NCI-H524 (cell line): ENCODE measurements at regions not wholly inside any gene's neighbourhood (a gene's known extent, or its start where the extent isn't known, plus 50 kb on each side); places are given as distances from the start of the nearest gene placed in this dataset.
"Not testable (repeated sequence)": the region's sequence is repeated elsewhere in the genome, so short reads cannot be mapped to it uniquely, and the experiment has no call there.

Source experiments
- DNase-seq, 2 experiments: peaks; one replicate each; lab custom pipeline; 2025; lab: John Stamatoyannopoulos, UW

DNA sequence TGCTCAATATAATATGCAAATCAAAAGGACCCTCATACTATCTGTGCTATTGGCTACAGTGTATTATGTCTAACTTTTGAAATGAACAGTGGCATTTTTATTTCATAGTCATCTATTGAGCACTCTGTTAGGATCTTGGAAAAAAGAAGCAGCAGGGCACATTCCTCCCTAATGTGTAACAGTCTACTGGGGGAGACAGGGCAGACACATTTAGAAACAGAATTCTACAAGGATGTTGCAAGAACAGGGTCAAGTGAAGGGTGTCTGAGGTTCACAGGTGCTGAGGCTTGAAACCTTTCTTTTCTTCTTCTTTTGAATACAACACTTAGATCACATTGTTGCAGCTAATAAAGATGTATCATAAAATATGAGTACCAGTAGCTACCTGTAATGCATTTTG lies 129.7 kb upstream of the SLC4A4 start:
- DNase-seq, result no peak

- no peak for DNase-seq
Observed at GRCh38 chr4:71210823-71211222, 128.0 kb upstream of the SLC4A4 start.

GRCh38 chr4:71211748-71212147 lies 127.1 kb upstream of the SLC4A4 start:
- DNase-seq, result no peak

GRCh38 chr4:71212216-71212615 lies 126.6 kb upstream of the SLC4A4 start:
- no peak for DNase-seq

GRCh38 chr4:71214578-71214977 lies 124.2 kb upstream of the SLC4A4 start:
- no peak for DNase-seq

DNA sequence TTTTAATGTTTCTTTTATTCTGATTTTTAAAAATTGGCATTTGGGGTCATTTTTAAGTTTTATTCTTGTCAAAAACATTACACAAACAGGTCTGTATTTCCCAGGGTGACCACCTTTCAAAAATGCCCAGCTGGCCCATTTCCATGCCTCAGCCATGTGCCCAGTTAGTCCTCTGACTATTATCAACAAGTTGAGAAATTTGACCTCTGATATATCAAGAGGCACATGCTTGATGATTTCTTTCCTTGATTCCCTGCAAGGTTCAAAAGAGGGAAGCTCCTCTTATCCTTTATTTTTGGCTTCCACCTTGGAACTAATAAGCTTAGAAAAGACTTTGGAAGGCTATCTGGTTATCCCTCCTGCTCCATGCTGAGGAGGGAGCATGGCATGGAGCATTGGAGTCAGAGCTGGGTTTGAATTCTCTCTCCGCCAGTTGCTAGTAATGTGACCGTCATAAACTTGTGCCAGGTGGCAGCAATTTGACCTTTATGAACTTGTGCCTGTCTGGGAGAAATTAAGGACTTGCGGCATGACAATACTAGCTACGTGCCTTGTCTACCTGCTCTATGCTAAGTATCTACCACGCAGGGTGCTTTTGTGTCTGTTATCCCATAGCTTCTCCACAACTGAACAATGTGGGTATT lies 122.4 kb upstream of the SLC4A4 start:
- DNase-seq, result no peak

- no peak for DNase-seq
Observed at GRCh38 chr4:71217688-71218087, 121.1 kb upstream of the SLC4A4 start.

- DNase-seq, result not testable (repeated sequence)
Observed at GRCh38 chr4:71220848-71221247, 118.0 kb upstream of the SLC4A4 start.

DNA sequence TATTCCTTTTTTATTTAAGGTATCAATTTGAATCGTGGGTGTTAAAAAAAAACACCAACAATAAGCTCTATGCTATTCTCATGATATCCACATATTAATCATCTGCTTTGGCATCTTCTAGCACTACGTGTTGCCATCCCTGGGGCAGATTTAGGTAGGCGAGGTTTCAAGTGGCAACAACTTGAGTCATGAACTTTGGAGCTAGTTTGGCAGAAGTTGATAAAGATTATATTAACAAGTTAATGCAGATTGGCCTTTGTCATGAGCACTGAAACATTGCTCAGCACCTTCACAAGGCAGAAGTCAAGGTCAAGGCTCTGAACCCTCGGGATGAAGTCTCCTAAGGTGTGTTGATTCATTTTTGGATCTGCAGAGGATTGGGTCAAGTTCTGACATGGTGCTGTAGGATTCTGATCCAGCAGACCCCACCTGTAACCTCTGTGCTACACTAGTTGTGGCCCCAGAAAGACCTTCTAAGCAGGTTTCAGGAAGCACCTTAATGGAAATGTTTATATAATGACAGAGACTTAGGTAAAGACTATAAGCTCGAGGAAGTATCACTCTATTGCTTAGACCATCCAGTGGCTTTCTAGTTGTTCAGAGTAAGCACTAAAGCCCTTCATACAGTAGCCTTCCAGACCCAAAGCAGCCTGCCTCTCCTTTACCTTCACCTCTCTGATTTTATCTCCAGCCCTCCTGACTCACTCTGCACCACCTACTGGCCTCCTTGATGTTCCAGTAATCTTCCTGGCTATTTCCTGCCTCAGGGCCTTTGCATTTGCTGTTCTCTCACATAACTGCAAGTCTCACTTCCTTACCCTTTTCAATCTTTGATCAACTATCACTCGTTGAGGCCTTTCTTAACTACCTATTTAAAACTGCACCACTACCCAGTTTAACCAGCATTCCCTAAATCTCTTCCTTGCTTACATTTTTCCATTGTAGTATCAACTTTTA lies 117.0 kb upstream of the SLC4A4 start:
- no peak for DNase-seq

DNA sequence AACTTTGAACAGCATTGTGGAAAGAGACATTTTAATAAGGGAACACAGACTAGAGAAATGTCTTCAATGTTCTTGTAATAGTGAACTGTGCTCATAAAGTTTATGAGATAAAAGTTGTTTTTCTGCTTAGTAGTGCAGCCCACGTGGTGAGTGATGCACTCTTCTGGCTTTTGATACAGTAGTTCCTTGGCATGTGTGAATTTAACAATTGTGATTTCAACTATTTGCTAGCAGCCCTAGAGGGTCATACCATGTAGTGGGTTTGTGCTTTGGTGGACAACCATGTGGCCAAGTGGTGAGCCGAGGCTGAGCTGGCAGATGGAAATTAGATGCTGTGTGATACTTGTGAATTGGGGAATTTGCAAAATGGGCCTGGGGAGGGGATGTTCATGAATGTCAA lies 116.2 kb upstream of the SLC4A4 start:
- no peak for DNase-seq

DNA sequence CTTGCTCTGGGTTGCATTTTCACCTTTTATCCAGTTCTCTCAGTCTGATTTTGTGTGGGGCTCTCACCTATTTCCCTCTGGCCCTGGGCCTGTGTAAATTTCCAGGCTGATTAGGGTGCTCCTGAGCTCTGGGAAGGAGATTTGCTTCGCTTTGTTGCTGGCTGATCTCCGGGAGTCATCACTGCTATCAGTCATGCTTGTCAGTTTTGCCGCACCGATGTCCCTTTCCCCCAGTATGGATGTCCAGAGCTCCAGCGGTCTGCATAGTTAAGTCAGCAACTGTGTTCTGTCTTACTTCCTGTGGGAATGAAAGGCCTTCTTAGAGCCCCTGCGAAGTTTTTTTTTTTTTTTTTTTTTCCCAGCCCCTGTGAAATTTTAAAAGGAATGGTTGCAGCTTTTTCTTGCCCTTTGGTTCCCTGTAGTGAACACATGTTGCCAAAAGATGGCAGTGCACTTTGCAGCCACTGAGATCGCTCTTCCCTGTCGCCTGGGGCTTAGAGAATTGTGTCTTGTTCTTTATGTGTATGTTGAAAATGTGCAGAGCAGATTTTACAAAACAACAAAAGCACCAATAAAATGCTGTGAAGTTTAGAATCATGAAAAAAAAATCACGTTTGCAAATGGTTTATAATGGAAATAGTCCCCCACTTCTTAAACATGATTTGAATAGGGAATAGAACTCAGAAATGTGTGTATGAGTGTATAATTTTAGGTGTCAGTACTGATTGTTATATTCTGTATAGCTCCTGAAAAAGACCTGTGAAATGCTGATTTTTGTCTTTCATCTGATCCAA lies 109.1 kb upstream of the SLC4A4 start:
- peak; percentile 25 to 61 for DNase-seq

- peak; percentile 68 to 80 for DNase-seq
Observed at GRCh38 chr4:71230271-71231128, 108.3 kb upstream of the SLC4A4 start.

- DNase-seq, result peak; percentile 67 to 91
Observed at GRCh38 chr4:71231129-71232055, 107.4 kb upstream of the SLC4A4 start.

- DNase-seq, result no peak
Observed at GRCh38 chr4:71232056-71232430, 106.8 kb upstream of the SLC4A4 start.

DNA sequence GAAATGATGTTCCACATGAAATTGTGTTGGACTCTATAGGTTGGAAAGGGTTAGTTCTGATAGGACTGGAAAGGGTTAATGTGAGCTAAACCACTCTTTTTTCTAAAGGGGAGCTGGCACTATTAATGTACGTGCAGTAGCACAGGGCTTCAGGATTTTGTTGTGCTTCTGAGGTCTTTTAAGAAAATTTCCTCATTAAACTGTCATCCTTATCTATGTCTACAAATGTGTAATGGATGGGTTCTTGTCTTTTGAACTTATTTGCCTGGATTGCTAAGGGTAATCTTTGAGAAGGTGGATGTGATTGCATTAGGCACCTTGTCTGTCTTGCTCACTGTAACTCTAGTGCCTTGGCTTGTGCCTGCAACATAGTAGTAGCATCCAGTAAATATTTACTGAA lies 106.0 kb upstream of the SLC4A4 start:
- DNase-seq, result no peak

DNA sequence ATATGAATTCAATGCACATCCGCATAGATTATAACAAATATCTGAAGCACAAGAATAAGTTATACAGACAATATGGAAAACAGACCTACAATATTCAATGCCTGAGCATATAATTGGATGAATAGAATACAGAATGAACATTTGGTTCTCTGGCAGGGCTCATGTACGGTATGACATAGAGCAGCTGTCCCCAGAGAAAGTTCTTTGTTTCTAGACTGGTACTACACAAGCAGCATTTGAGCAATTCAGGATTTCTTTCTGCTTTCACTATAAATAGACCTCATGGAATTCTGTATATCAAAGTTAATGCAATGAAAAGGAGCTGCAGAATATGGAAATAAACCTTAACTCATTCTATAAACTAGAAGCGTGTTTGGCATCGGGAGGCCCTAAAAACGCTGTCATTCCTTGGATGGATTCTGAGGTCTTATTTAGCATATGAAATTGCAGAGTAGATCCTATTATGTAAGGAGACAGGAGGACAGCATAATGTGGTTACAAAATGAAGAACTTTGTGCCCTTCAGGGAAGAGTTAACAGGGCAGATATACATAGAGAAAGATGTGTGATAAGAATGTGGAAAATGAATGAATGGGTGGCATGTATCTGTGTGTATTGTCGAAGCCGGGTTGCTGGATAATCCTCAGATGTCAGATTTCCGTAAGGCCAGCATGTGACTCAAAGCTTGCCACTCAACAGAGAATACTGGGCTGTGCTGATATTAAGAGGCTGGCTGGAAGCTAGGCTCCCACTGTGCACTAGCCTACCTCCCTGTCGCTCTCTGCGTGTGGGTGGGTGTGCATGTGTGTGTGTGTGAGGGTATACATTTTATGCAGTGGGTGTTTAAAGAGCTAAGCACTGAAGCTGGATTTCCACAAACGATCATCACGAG lies 103.3 kb upstream of the SLC4A4 start:
- peak in 1 of 2 experiments; percentile 16 for DNase-seq

DNA sequence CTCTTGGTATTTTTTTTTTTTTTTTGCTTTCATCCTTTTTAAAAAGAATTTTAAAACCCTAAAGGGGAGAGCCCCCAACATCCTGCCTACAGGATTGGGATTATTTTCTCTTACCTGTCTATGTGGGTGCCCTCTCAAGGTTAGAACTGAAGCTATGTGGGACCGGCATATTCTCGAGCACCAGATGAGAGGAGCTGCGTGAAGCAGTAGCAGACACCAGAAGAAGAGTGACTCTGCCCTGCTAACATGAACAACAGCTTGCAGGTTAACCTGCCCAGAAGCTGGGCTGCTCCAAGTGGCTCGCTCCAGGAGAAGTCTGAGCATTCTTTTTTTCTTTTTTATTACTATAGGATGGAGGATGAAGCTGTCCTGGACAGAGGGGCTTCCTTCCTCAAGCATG lies 102.6 kb upstream of the SLC4A4 start:
- DNase-seq, result no peak

DNA sequence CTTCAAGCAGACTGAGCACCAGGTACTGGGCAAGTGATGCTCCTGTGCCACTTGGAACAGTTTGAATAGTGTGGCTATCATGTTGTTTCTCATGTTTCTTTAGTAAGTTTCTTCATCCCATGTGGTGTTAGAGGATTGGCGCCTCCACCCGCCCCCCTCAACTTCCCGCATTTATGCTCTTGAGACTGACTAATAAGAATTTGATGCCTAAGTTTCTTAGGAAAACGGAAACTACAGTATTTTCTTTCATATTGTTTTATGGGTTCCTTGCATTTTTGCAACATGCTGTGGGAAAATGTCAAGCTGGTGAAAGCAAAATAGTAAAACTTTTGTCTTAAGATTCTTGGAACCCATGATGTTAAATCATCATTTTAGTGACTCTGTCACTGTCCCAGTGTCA lies 101.2 kb upstream of the SLC4A4 start:
- DNase-seq, result no peak

DNA sequence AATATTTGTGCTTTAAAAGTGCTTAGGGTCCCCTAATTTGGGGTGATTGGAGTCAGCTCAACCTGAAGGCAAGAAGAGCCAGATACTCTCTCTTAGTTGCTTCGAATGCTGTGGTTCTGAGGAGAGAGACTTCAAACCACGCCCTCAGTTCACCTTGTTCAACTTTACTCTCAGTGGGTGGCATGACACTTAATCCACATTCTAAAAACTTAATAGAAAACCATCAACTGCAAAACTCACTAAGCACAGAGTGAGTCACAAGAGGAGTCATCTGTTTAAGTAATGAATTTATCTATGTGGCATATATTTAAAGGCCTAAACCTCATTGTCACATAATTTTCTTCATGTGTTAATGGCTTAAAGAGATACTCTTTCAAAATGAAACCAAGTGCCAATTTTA lies 99.5 kb upstream of the SLC4A4 start:
- no peak for DNase-seq
